ENCODE measurements at regions not wholly inside any gene's neighbourhood (a gene's known extent, or its start where the extent isn't known, plus 50 kb on each side); places are given as distances from the start of the nearest gene placed in this dataset.

- no peak for DNase-seq
Measured at GRCh38 chr2:216286616-216287231, 85.6 kb downstream of the MARCHF4 start.

- no peak for DNase-seq
Measured at GRCh38 chr2:216285701-216286100, 86.6 kb downstream of the MARCHF4 start.

- no peak for DNase-seq
Measured at GRCh38 chr2:216284708-216285107, 87.6 kb downstream of the MARCHF4 start.

- DNase-seq, result no peak
Measured at GRCh38 chr2:216283038-216283900, 89.0 kb downstream of the MARCHF4 start.

- no peak for DNase-seq
Measured at GRCh38 chr2:216281876-216282275, 90.4 kb downstream of the MARCHF4 start.

- no peak for DNase-seq
Measured at GRCh38 chr2:216281316-216281715, 91.0 kb downstream of the MARCHF4 start.

GRCh38 chr2:216279459-216279858 lies 92.8 kb downstream of the MARCHF4 start:
- no peak for DNase-seq

- DNase-seq, result no peak
Measured at GRCh38 chr2:216279031-216279430, 93.3 kb downstream of the MARCHF4 start.

- DNase-seq, result no peak
Measured at GRCh38 chr2:216275890-216276289, 96.4 kb downstream of the MARCHF4 start.

- DNase-seq, result no peak
Measured at GRCh38 chr2:216274194-216274840, 98.0 kb downstream of the MARCHF4 start.

- DNase-seq, result no peak
Measured at GRCh38 chr2:216261042-216261537, 111.2 kb downstream of the MARCHF4 start.

GRCh38 chr2:216260629-216261028 lies 111.7 kb downstream of the MARCHF4 start:
- no peak for DNase-seq

GRCh38 chr2:216259081-216259480 lies 113.2 kb downstream of the MARCHF4 start:
- no peak for DNase-seq

GRCh38 chr2:216257089-216257488 lies 115.2 kb downstream of the MARCHF4 start:
- DNase-seq, result no peak

Data from right kidney (tissue), 1 donor.